H1 (cell line): ENCODE measurements at regions not wholly inside any gene's neighbourhood (a gene's known extent, or its start where the extent isn't known, plus 50 kb on each side); places are given as distances from the start of the nearest gene placed in this dataset.
"Not testable (repeated sequence)": the region's sequence is repeated elsewhere in the genome, so short reads cannot be mapped to it uniquely, and the experiment has no call there.

Experiments used
- CTCF ChIA-PET: fragments of 300-600 bp; sonication (Branson Sonifier 250); formaldehyde crosslinking; loops from one replicate; lab custom pipeline; 2021; ENCODE audit not compliant: partially characterized antibody; lab: Charles Lee
- POLR2A ChIA-PET: fragments of 300-600 bp; sonication (Branson Sonifier 250); formaldehyde crosslinking; loops from one replicate; lab custom pipeline; 2021; ENCODE audit warnings: inconsistent platforms; ENCODE audit not compliant: partially characterized antibody; lab: Charles Lee
- DNase-seq, 2 experiments: peaks; one replicate each; pipeline versions ENCODE4 v3.0.0 to v3.0.0-alpha.2; 2010 to 2022; ENCODE audit warnings: low spot score in 2 of 2, low read depth in 1 of 2, mixed read lengths in 1 of 2
- FAIRE-seq: peaks from 2 replicates; lab custom pipeline; 2011; peaks lifted over from hg19 to GRCh38; lab: Jason Lieb, UNC
- H2AFZ ChIP-seq: 2 replicates; pipeline ENCODE4 v1.8.1; 2012; ENCODE audit warnings: low read length, inconsistent platforms
- H2AK5ac ChIP-seq: 2 replicates; pipeline ENCODE4 v1.6.1; 2013; ENCODE audit warnings: low read depth, low read length
- H2BK120ac ChIP-seq: replicated peaks from 2 replicates; pipeline ENCODE3; 2013; ENCODE audit warnings: low read depth, low read length, inconsistent platforms
- H2BK12ac ChIP-seq: 2 replicates; pipeline ENCODE4 v1.6.1; 2013; ENCODE audit warnings: low read depth, low read length
- H2BK15ac ChIP-seq: 2 replicates; pipeline ENCODE4 v1.6.1; 2013; ENCODE audit warnings: low read length
- H2BK20ac ChIP-seq: 2 replicates; pipeline ENCODE4 v1.6.1; 2013; ENCODE audit warnings: low read length
- H2BK5ac ChIP-seq: 2 replicates; pipeline ENCODE4 v1.6.1; 2013; ENCODE audit warnings: low read depth, low read length
- H3K14ac ChIP-seq: 2 replicates; pipeline ENCODE4 v1.6.1; 2013; ENCODE audit warnings: inconsistent platforms; ENCODE audit not compliant: insufficient read length
- H3K18ac ChIP-seq: 2 replicates; pipeline ENCODE4 v1.6.1; 2013; ENCODE audit warnings: low read length; ENCODE audit errors: extremely low read depth
- H3K23ac ChIP-seq: 2 replicates; pipeline ENCODE4 v1.6.1; 2013; ENCODE audit warnings: inconsistent platforms; ENCODE audit not compliant: insufficient read length
- H3K23me2 ChIP-seq: 2 replicates; pipeline ENCODE4 v1.6.1; 2013; ENCODE audit warnings: low read depth, low read length
- H3K27ac ChIP-seq: 2 replicates; pipeline ENCODE4 v1.6.1; 2011; ENCODE audit warnings: low read depth, low read length, inconsistent platforms
- H3K27me3 ChIP-seq, 4 experiments: replicated peaks in 1 of 4; 1 replicate in 1 of 4; 2 replicates in 3 of 4; pipeline versions ENCODE4 v1.6.1 to v1.8.1; 2011 to 2013; ENCODE audit warnings: low read length in 3 of 4, mild to moderate bottlenecking in 3 of 4, inconsistent platforms in 2 of 4, mixed read lengths in 2 of 4, moderate library complexity in 1 of 4; ENCODE audit not compliant: control insufficient read depth in 3 of 4, insufficient read depth in 3 of 4; ENCODE audit errors: extremely low read depth in 1 of 4
- H3K36me3 ChIP-seq, 4 experiments: 2 replicates each; pipeline versions ENCODE4 v1.6.1 to v1.8.1; 2011 to 2013; ENCODE audit warnings: mild to moderate bottlenecking in 4 of 4, low read length in 3 of 4, moderate library complexity in 2 of 4, control low read depth in 1 of 4, inconsistent platforms in 1 of 4; ENCODE audit not compliant: insufficient read depth in 4 of 4, control insufficient read depth in 2 of 4
- H3K4ac ChIP-seq: replicated peaks from 2 replicates; pipeline ENCODE3; 2013; ENCODE audit warnings: low read length, low read depth, mixed read lengths, inconsistent platforms; ENCODE audit not compliant: insufficient read length
- H3K4me1 ChIP-seq, 4 experiments: replicated peaks in 1 of 4; 1 replicate in 1 of 4; 2 replicates in 3 of 4; pipeline versions ENCODE4 v1.6.1 to v1.8.1; 2011 to 2013; ENCODE audit warnings: low read length in 3 of 4, inconsistent platforms in 2 of 4, mixed read lengths in 1 of 4; ENCODE audit not compliant: insufficient read depth in 4 of 4, control insufficient read depth in 3 of 4
- H3K4me2 ChIP-seq, 2 experiments: 2 replicates each; pipeline versions ENCODE4 v1.6.1 to v1.8.1; 2011 to 2013; ENCODE audit warnings: low read depth in 2 of 2, low read length in 2 of 2, control low read depth in 1 of 2, inconsistent platforms in 1 of 2, mild to moderate bottlenecking in 1 of 2; ENCODE audit not compliant: insufficient read depth in 1 of 2
- H3K4me3 ChIP-seq, 4 experiments: fragments of 200-600, 300-600 bp in 1 of 4; sonication (generic), shearing (Covaris generic), sonication (Bioruptor Twin) in 1 of 4; 2 replicates each; pipeline versions ENCODE4 v1.5.1 to v1.8.1; 2011 to 2016; ENCODE audit warnings: low read length in 4 of 4, low read depth in 3 of 4, control low read depth in 2 of 4, inconsistent platforms in 2 of 4, mild to moderate bottlenecking in 2 of 4, mixed read lengths in 1 of 4, moderate library complexity in 1 of 4; ENCODE audit not compliant: insufficient read depth in 2 of 4; ENCODE audit errors: extremely low read depth in 1 of 4
- H3K56ac ChIP-seq: replicated peaks from 2 replicates; pipeline ENCODE3; 2013; ENCODE audit warnings: low read depth, mild to moderate bottlenecking, mixed read lengths, low read length, inconsistent platforms; ENCODE audit not compliant: insufficient read length
- H3K79me1 ChIP-seq: 2 replicates; pipeline ENCODE4 v1.6.1; 2013; ENCODE audit warnings: low read depth, low read length, control low read depth
- H3K79me2 ChIP-seq, 2 experiments: 2 replicates each; pipeline versions ENCODE4 v1.6.1 to v1.8.1; 2012 to 2013; ENCODE audit warnings: low read length in 2 of 2, mild to moderate bottlenecking in 2 of 2, inconsistent platforms in 1 of 2; ENCODE audit not compliant: insufficient read depth in 2 of 2, control insufficient read depth in 1 of 2
- H3K9ac ChIP-seq, 4 experiments: replicated peaks in 1 of 4; 1 replicate in 1 of 4; 2 replicates in 3 of 4; pipeline versions ENCODE4 v1.6.1 to v1.8.1; 2011 to 2013; ENCODE audit warnings: low read depth in 3 of 4, low read length in 3 of 4, control low read depth in 2 of 4, mild to moderate bottlenecking in 2 of 4, moderate library complexity in 2 of 4, inconsistent platforms in 1 of 4; ENCODE audit errors: extremely low read depth in 1 of 4
- H3K9me3 ChIP-seq, 2 experiments: 2 replicates each; pipeline versions ENCODE4 v1.6.1 to v1.8.1; 2012 to 2013; ENCODE audit warnings: mild to moderate bottlenecking in 2 of 2, moderate library complexity in 2 of 2, control low read depth in 1 of 2, inconsistent platforms in 1 of 2, low read depth in 1 of 2, low read length in 1 of 2, mixed read lengths in 1 of 2; ENCODE audit not compliant: insufficient read depth in 2 of 2
- H4K20me1 ChIP-seq, 2 experiments: replicated peaks in 1 of 2; 2 replicates each; pipeline versions ENCODE3 to v1.8.1; 2011 to 2013; ENCODE audit warnings: inconsistent platforms in 2 of 2, low read length in 2 of 2, mild to moderate bottlenecking in 1 of 2; ENCODE audit not compliant: insufficient read depth in 2 of 2, control insufficient read depth in 1 of 2
- H4K5ac ChIP-seq: 2 replicates; pipeline ENCODE4 v1.6.1; 2013; ENCODE audit warnings: low read length, low read depth, mixed read lengths, inconsistent platforms; ENCODE audit not compliant: insufficient read length
- H4K8ac ChIP-seq: 2 replicates; pipeline ENCODE4 v1.8.0; 2013; ENCODE audit warnings: mild to moderate bottlenecking, moderate library complexity, low read length, inconsistent platforms; ENCODE audit not compliant: insufficient read depth; ENCODE audit errors: extremely low read depth
- H4K91ac ChIP-seq: replicated peaks from 2 replicates; pipeline ENCODE3; 2013; ENCODE audit warnings: low read length, mixed read lengths, inconsistent platforms; ENCODE audit not compliant: insufficient read length
- WGBS, 2 experiments: shearing (Covaris generic) in 1 of 2; methylation state at CpG; one replicate each; pipeline versions ENCODE4 v1.1.6 to v1.1.7; 2013 to 2015; ENCODE audit warnings: low lambda C conversion rate in 2 of 2, mixed read lengths in 2 of 2, inconsistent platforms in 1 of 2, low coverage in 1 of 2, missing lambda C conversion rate in 1 of 2; ENCODE audit not compliant: insufficient replicate concordance in 2 of 2, insufficient coverage in 1 of 2, insufficient read length in 1 of 2; ENCODE audit errors: extremely low coverage in 1 of 2, missing lambda C conversion rate in 1 of 2; 5-methylcytosine and 5-hydroxymethylcytosine counted together

DNA sequence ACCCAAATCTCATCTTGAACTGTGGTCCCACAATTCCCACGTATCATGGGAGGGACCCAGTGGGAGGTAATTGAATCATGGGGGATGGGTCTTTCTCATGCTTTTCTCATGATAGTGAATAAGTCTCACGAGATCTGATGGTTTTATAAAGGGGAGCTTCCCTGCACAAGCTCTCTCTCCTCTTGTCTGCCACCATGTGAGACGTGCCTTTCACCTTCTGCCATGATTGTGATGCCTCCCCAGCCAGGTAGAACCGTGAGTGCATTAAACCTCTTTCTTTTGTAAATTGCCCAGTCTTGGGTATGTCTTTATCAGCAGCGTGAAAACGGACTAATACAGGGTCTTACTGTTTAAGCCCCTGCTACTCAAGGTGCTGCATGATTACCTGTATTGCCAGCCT is 98.8 kb upstream of the PDHA1 start:
- H3K56ac ChIP-seq, result not testable (repeated sequence)

More for the DNA sequence above, 98.8 kb upstream of the PDHA1 start:
- H2AFZ ChIP-seq, H3K27me3 ChIP-seq, FAIRE-seq, H3K4me3 ChIP-seq, H2BK120ac ChIP-seq, H3K4ac ChIP-seq, DNase-seq, H3K79me2 ChIP-seq, H2AK5ac ChIP-seq, CTCF ChIA-PET, H3K79me1 ChIP-seq, H4K8ac ChIP-seq, H3K9ac ChIP-seq, H3K23ac ChIP-seq, H3K9me3 ChIP-seq, H3K23me2 ChIP-seq, H2BK20ac ChIP-seq, H3K27ac ChIP-seq, H3K18ac ChIP-seq, H2BK5ac ChIP-seq, H2BK15ac ChIP-seq, H3K4me1 ChIP-seq, H4K20me1 ChIP-seq, H2BK12ac ChIP-seq, H3K14ac ChIP-seq, H4K5ac ChIP-seq, H3K4me2 ChIP-seq, POLR2A ChIA-PET, H4K91ac ChIP-seq, H3K36me3 ChIP-seq: not testable (repeated sequence)
- WGBS, 2 experiments, result 88% methylated on average over 6 of the region's 6 CpGs; no CpG with 5 or more reads in 1 of the 2 experiments
